ENCODE measurements at regions not wholly inside any gene's neighbourhood (a gene's known extent, or its start where the extent isn't known, plus 50 kb on each side); places are given as distances from the start of the nearest gene placed in this dataset.
A peak's percentile ranks its signal among the peaks of the same experiment; 100 is the strongest.

DNA sequence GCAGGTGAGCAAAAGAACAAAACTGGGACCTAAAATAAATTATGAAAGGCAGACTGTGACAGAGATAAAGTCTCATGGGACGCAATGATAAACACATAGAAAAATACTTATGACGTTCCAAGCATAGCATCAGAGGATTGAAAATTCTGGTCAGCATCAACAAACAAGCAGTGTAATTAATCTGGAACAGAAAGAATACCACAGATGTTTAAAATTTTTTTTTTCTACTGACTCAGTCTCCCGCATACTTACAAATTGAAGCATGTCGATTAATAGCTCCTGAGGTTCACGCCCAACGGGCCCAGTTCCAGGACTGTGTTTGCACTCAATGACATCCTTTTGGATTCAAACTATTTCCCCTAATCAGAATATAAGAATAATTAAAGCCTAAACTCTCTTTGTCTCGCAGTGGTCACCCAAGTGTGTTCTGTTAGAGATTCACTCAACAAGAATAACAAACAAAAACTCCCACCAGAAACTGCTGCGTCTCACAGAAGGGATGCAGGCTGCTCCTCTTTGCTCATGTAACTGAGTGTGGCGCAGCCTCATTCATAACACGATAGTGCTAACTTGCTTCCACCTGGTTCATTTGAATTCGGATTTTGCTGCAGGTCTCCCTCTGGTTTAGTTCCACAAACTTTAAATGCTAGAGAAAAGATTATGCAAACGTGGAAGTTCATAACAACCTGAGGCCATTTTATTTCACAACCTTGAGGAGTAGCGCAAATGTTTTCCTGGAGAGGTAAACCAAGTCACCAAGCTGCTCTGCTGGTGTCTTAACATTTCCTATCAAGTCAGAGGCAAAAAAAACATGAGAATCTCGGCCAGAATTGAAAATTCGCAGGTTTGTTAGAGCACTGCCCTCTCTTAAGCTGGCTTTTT is 69.0 kb upstream of the CITED2 start:
- no peak overlapping the region for H3K23ac ChIP-seq (ENCODE audit: low read length in 2 of 2)
- H3K4me2 ChIP-seq (ENCODE audit: low read length, poor library complexity, severe bottlenecking), result no peak overlapping the region
- no peaks in the 10 kb centered on the region for H3K79me1 ChIP-seq (replicated peaks; ENCODE audit: low read length, poor library complexity, severe bottlenecking)
- H3K36me3 ChIP-seq (ENCODE audit: control insufficient read depth in 1 of 2, insufficient read depth in 2 of 2, low read depth in 1 of 2, low read length in 2 of 2), result no peaks in the 10 kb centered on the region
- peak overlapping the region in 1 of 2 experiments; percentile 43 for H3K18ac ChIP-seq (ENCODE audit: low read depth in 1 of 2, low read length in 2 of 2)
- H2BK12ac ChIP-seq (ENCODE audit: low read length in 2 of 2), result no peak overlapping the region
- H4K8ac ChIP-seq (ENCODE audit: low read length), result no peak overlapping the region
- no peak overlapping the region for H2BK120ac ChIP-seq (ENCODE audit: low read depth, low read length)
- H3K14ac ChIP-seq (ENCODE audit: low read length in 2 of 2), result no peak overlapping the region
- H2AK5ac ChIP-seq (ENCODE audit: low read length, severe bottlenecking), result no peak overlapping the region
- no peaks in the 10 kb centered on the region for H3K27me3 ChIP-seq (ENCODE audit: control insufficient read depth in 1 of 2, insufficient read depth in 1 of 2, low read length in 2 of 2)
- H3K27ac ChIP-seq (ENCODE audit: low read length, poor library complexity, severe bottlenecking), result no peak overlapping the region
- 73% methylated on average over 15 of the region's 15 CpGs for WGBS
- H3K4me1 ChIP-seq (ENCODE audit: control insufficient read depth, insufficient read depth, low read depth, low read length), result no peaks in the 10 kb centered on the region
- H4K91ac ChIP-seq (ENCODE audit: low read length), result no peak overlapping the region
- H3K9me3 ChIP-seq (ENCODE audit: control insufficient read depth, low read length), result no peaks in the 10 kb centered on the region
- no peak overlapping the region for H3K9ac ChIP-seq (ENCODE audit: low read length)
- DNase-seq, result no peak
- H3K4ac ChIP-seq (ENCODE audit: low read depth in 1 of 2, low read length in 2 of 2), result no peak overlapping the region
- no peak overlapping the region for H2BK15ac ChIP-seq (ENCODE audit: low read depth, poor library complexity, severe bottlenecking)
- no peak overlapping the region for H3K4me3 ChIP-seq (ENCODE audit: insufficient read depth in 1 of 2, low read depth in 1 of 2, low read length in 2 of 2)
- H2AFZ ChIP-seq (ENCODE audit: low read depth, low read length), result no peak overlapping the region
- no peak overlapping the region for H2BK5ac ChIP-seq (ENCODE audit: low read depth, low read length, poor library complexity, severe bottlenecking)

DNA sequence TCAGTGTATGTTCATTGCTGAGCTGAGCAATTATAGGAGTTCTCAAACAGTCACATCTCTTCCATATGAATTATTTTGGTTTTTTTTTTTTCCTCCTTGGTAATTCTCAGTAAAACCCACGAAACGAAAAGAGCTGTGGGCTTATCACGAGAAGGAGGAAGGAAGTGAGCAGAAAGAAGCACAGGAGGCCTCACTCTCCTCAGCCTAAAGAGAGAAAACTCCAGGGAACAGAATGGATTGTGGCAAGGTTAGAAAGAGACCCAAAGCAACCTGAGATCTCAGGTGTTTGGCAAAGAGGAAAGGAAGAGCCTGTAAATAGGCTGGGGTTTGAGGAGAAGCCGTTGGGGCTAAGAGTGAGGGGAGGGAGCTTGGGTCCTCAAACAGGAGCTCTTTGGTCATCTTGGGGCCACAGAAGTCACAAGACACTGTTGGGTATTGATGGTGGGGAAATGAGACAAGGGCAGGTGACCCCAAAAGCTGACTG is 67.8 kb upstream of the CITED2 start:
- no peaks in the 10 kb centered on the region for H3K27me3 ChIP-seq (ENCODE audit: control insufficient read depth in 1 of 2, insufficient read depth in 1 of 2, low read length in 2 of 2)
- no peak overlapping the region for H3K18ac ChIP-seq (ENCODE audit: low read depth in 1 of 2, low read length in 2 of 2)
- no peaks in the 10 kb centered on the region for H3K4me1 ChIP-seq (ENCODE audit: control insufficient read depth, insufficient read depth, low read depth, low read length)
- H2AK5ac ChIP-seq (ENCODE audit: low read length, severe bottlenecking), result no peak overlapping the region
- no peak overlapping the region for H3K4ac ChIP-seq (ENCODE audit: low read depth in 1 of 2, low read length in 2 of 2)
- H2BK12ac ChIP-seq (ENCODE audit: low read length in 2 of 2), result peak overlapping the region in 1 of 2 experiments; percentile 31
- no peak overlapping the region for H3K23ac ChIP-seq (ENCODE audit: low read length in 2 of 2)
- H4K8ac ChIP-seq (ENCODE audit: low read length), result peak overlapping the region; percentile 37
- H3K36me3 ChIP-seq (ENCODE audit: control insufficient read depth in 1 of 2, insufficient read depth in 2 of 2, low read depth in 1 of 2, low read length in 2 of 2), result no peaks in the 10 kb centered on the region
- H4K91ac ChIP-seq (ENCODE audit: low read length), result no peak overlapping the region
- H2AFZ ChIP-seq (ENCODE audit: low read depth, low read length), result no peak overlapping the region
- no peak overlapping the region for H3K4me2 ChIP-seq (ENCODE audit: low read length, poor library complexity, severe bottlenecking)
- no peak overlapping the region for H2BK5ac ChIP-seq (ENCODE audit: low read depth, low read length, poor library complexity, severe bottlenecking)
- H3K79me1 ChIP-seq (replicated peaks; ENCODE audit: low read length, poor library complexity, severe bottlenecking), result no peaks in the 10 kb centered on the region
- H3K14ac ChIP-seq (ENCODE audit: low read length in 2 of 2), result no peak overlapping the region
- H2BK15ac ChIP-seq (ENCODE audit: low read depth, poor library complexity, severe bottlenecking), result peak overlapping the region; percentile 69
- no peak for DNase-seq
- no peaks in the 10 kb centered on the region for H3K9me3 ChIP-seq (ENCODE audit: control insufficient read depth, low read length)
- H3K4me3 ChIP-seq (ENCODE audit: insufficient read depth in 1 of 2, low read depth in 1 of 2, low read length in 2 of 2), result no peak overlapping the region
- peak overlapping the region; percentile 5 for H2BK120ac ChIP-seq (ENCODE audit: low read depth, low read length)
- no peak overlapping the region for H3K9ac ChIP-seq (ENCODE audit: low read length)
- H3K27ac ChIP-seq (ENCODE audit: low read length, poor library complexity, severe bottlenecking), result no peak overlapping the region
- WGBS, result 93% methylated on average over 4 of the region's 4 CpGs

DNA sequence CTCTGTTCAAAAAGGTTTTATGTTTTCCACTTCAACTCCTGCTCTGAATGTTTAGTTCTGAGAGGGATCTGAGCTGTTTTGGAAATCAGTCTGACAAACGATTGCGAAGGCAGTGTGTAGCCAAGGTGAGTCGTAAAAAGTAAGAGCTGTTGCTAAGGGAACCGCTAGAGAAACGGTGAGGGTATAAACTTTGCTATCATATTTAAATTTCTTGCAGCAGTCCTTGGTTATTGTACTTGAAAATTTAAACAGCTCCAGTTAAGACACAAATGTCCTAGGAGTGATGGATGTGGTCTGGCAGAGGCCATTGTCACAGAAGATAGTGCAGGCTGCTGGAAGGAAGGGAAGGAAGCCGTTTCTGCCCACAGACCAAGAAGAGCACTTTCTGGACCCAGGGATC is 64.9 kb upstream of the CITED2 start:
- no peak overlapping the region for H2AK5ac ChIP-seq (ENCODE audit: low read length, severe bottlenecking)
- H3K4me2 ChIP-seq (ENCODE audit: low read length, poor library complexity, severe bottlenecking), result no peak overlapping the region
- H4K8ac ChIP-seq (ENCODE audit: low read length), result no peak overlapping the region
- H2BK15ac ChIP-seq (ENCODE audit: low read depth, poor library complexity, severe bottlenecking), result no peak overlapping the region
- H4K91ac ChIP-seq (ENCODE audit: low read length), result no peak overlapping the region
- WGBS, result 48% methylated on average over 4 of the region's 6 CpGs
- no peak overlapping the region for H2BK5ac ChIP-seq (ENCODE audit: low read depth, low read length, poor library complexity, severe bottlenecking)
- H2BK120ac ChIP-seq (ENCODE audit: low read depth, low read length), result no peak overlapping the region
- no peaks in the 10 kb centered on the region for H3K4me1 ChIP-seq (ENCODE audit: control insufficient read depth, insufficient read depth, low read depth, low read length)
- H3K9ac ChIP-seq (ENCODE audit: low read length), result no peak overlapping the region
- H2BK12ac ChIP-seq (ENCODE audit: low read length in 2 of 2), result no peak overlapping the region
- H3K27ac ChIP-seq (ENCODE audit: low read length, poor library complexity, severe bottlenecking), result no peak overlapping the region
- no peak overlapping the region for H3K23ac ChIP-seq (ENCODE audit: low read length in 2 of 2)
- DNase-seq, result peak; percentile 28
- no peaks in the 10 kb centered on the region for H3K9me3 ChIP-seq (ENCODE audit: control insufficient read depth, low read length)
- H2AFZ ChIP-seq (ENCODE audit: low read depth, low read length), result no peak overlapping the region
- no peak overlapping the region for H3K4ac ChIP-seq (ENCODE audit: low read depth in 1 of 2, low read length in 2 of 2)
- no peaks in the 10 kb centered on the region for H3K79me1 ChIP-seq (replicated peaks; ENCODE audit: low read length, poor library complexity, severe bottlenecking)
- H3K36me3 ChIP-seq (ENCODE audit: control insufficient read depth in 1 of 2, insufficient read depth in 2 of 2, low read depth in 1 of 2, low read length in 2 of 2), result no peaks in the 10 kb centered on the region
- H3K14ac ChIP-seq (ENCODE audit: low read length in 2 of 2), result no peak overlapping the region
- no peak overlapping the region for H3K18ac ChIP-seq (ENCODE audit: low read depth in 1 of 2, low read length in 2 of 2)
- no peaks in the 10 kb centered on the region for H3K27me3 ChIP-seq (ENCODE audit: control insufficient read depth in 1 of 2, insufficient read depth in 1 of 2, low read length in 2 of 2)
- H3K4me3 ChIP-seq (ENCODE audit: insufficient read depth in 1 of 2, low read depth in 1 of 2, low read length in 2 of 2), result no peak overlapping the region

DNA sequence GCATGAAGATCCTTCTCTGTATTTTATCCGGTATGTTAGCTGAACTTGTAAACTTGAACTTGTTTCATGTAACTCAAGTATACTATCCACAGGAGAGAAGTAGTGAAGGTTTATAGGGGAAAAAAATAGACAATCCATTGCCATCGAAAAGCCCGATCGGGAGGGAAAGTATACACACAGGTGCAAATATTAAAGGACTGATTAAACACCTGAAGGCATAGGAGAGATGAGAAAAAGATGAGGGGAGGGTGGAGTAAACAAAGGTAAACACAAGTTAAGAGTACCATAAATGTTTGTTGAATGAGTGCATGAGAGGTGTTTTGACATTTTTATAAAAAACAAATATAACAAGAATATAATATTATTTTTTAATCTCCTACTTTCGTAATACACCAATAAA is 64.3 kb upstream of the CITED2 start:
- Histone ChIP-seq H2BK15ac (ENCODE audit: low read depth, poor library complexity, severe bottlenecking) (no peak overlapping the region), H2BK5ac (ENCODE audit: low read depth, low read length, poor library complexity, severe bottlenecking) (no peak overlapping the region), H3K4ac (ENCODE audit: low read depth in 1 of 2, low read length in 2 of 2) (no peak overlapping the region), H3K23ac (ENCODE audit: low read length in 2 of 2) (no peak overlapping the region), H2AFZ (ENCODE audit: low read depth, low read length) (no peak overlapping the region), H3K18ac (ENCODE audit: low read depth in 1 of 2, low read length in 2 of 2) (no peak overlapping the region), H3K4me1 (ENCODE audit: control insufficient read depth, insufficient read depth, low read depth, low read length) (no peaks in the 10 kb centered on the region), H3K9me3 (ENCODE audit: control insufficient read depth, low read length) (no peaks in the 10 kb centered on the region), H3K27me3 (ENCODE audit: control insufficient read depth in 1 of 2, insufficient read depth in 1 of 2, low read length in 2 of 2) (no peaks in the 10 kb centered on the region), H3K27ac (ENCODE audit: low read length, poor library complexity, severe bottlenecking) (no peak overlapping the region), H3K14ac (ENCODE audit: low read length in 2 of 2) (peak overlapping the region in 1 of 2 experiments; percentile 69), H3K4me2 (ENCODE audit: low read length, poor library complexity, severe bottlenecking) (no peak overlapping the region), H3K79me1 (replicated peaks; ENCODE audit: low read length, poor library complexity, severe bottlenecking) (no peaks in the 10 kb centered on the region), H2AK5ac (ENCODE audit: low read length, severe bottlenecking) (no peak overlapping the region), H3K4me3 (ENCODE audit: insufficient read depth in 1 of 2, low read depth in 1 of 2, low read length in 2 of 2) (no peak overlapping the region), H3K36me3 (ENCODE audit: control insufficient read depth in 1 of 2, insufficient read depth in 2 of 2, low read depth in 1 of 2, low read length in 2 of 2) (no peaks in the 10 kb centered on the region), H4K8ac (ENCODE audit: low read length) (no peak overlapping the region), H4K91ac (ENCODE audit: low read length) (no peak overlapping the region), H3K9ac (ENCODE audit: low read length) (no peak overlapping the region), H2BK12ac (ENCODE audit: low read length in 2 of 2) (no peak overlapping the region), H2BK120ac (ENCODE audit: low read depth, low read length) (no peak overlapping the region)
- DNase-seq, result no peak
- WGBS, result over 99% methylated on average over 4 of the region's 5 CpGs
